ENCODE measurements at regions not wholly inside any gene's neighbourhood (a gene's known extent, or its start where the extent isn't known, plus 50 kb on each side); places are given as distances from the start of the nearest gene placed in this dataset.

DNA sequence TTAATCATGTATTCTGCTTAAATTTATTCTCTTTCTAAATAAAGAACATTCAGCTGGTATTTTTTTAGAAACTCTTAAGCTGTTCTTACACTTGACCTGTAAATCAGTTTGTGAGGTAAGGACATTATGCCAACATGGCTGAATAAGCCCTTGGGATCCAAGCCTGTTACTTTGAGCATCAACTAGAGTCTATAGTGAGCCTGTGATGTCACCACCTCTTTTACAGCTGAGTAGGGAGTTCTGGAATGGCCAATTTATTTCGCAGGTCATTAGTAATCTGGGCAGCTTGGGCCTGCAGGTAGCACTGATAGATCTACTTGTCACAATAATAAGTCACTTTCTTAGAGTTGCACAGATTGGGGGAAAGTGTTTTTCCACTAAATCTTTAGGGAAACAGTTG is 915.2 kb upstream of the MBL2 start:
- TF ChIP-seq, protein P1, sequence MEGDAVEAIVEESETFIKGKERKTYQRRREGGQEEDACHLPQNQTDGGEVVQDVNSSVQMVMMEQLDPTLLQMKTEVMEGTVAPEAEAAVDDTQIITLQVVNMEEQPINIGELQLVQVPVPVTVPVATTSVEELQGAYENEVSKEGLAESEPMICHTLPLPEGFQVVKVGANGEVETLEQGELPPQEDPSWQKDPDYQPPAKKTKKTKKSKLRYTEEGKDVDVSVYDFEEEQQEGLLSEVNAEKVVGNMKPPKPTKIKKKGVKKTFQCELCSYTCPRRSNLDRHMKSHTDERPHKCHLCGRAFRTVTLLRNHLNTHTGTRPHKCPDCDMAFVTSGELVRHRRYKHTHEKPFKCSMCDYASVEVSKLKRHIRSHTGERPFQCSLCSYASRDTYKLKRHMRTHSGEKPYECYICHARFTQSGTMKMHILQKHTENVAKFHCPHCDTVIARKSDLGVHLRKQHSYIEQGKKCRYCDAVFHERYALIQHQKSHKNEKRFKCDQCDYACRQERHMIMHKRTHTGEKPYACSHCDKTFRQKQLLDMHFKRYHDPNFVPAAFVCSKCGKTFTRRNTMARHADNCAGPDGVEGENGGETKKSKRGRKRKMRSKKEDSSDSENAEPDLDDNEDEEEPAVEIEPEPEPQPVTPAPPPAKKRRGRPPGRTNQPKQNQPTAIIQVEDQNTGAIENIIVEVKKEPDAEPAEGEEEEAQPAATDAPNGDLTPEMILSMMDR (IDR thresholded peaks at IDR 0.05; ENCODE audit: insufficient read depth, low read length, poor library complexity, severe bottlenecking), result no peak
- TF ChIP-seq EZH2phosphoT487 (conservative IDR thresholded peaks at IDR 0.05; ENCODE audit: low read length), result no peak

Data from SU-DHL-6 (cell line).